GM12874 (cell line): ENCODE measurements at regions not wholly inside any gene's neighbourhood (a gene's known extent, or its start where the extent isn't known, plus 50 kb on each side); places are given as distances from the start of the nearest gene placed in this dataset.

Source experiments
- CTCF ChIP-seq: IDR thresholded peaks from 2 replicates; pipeline ENCODE4 v1.5.1; 2011; ENCODE audit warnings: low read depth, mild to moderate bottlenecking, control low read depth, low read length, moderate library complexity; ENCODE audit not compliant: insufficient read depth

DNA sequence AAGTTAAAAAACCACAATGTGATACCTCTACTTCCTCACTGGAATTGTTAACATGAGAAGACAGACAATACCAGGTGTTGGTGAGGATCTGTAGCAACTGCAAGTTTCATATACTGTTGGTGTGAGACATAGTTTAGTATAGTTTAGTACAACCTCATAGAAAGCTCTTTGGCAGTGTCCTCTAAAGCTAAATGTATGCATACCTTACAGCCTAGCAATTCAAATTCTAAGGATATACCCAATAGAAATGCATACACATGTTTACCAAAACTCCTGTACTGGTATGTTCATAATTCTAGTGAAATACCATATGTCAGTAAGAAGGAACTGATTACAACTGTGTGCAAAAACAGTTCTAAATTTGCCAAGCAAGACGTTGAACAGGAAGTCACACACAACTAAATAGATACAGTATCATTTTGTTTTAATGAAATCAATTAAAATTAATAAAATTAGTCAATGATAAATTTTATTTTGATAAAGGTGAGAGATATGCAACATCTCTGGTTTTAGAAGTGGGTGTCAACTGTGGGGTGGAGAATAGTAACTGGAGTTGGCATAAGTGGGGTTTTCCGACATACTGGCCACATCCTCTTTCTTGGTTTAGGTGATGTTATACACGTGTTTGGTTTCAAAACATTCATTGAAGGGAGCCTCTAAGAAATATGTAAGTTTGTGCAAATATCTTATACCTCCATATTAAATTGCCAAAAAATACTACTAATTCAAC is 450.7 kb downstream of the PTPRC start:
- no peak for TF ChIP-seq CTCF

DNA sequence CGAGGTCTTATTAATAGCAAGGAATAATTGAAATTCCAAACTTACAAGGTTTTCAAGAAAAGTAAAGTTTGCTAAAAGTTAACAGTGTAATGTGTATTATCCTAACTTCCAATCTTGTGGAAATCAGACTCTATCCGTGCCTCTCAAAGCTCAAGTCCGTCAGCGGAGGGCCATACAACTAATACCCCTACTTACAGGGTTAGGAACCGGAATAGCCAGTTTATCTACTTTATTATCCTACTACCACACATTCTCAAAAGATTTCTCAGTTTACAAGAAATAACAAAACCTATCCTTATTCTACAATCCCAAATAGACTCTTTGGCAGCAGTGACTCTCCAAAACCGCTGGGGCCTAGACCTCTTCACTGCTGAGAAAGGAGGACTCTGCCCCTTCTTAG is 457.8 kb downstream of the PTPRC start:
- no peak for TF ChIP-seq CTCF

- no peak for TF ChIP-seq CTCF
Measured at GRCh38 chr1:199098468-199098867, 459.6 kb downstream of the PTPRC start.

DNA sequence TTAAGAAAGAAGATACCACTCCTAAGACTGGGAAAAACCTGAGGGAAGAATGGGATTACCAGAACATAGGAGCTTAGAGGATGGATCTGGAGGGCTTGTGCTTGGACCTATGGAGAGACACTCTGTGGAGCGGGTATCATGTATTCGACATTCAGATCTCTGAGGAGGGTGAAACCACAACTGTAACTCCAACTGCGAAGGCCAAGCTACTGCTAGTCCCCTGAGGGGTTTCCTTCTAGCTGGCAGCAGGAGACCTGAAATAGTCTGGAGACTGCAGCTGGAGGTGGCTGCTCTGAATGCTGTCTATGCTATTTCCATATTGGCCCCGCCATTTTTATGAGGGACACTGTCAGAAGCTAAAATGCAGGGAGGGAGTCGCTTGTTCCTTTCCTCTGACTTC is 462.3 kb downstream of the PTPRC start:
- TF ChIP-seq CTCF: no peak

GRCh38 chr1:199101635-199102034 is 462.8 kb downstream of the PTPRC start:
- no peak for TF ChIP-seq CTCF

DNA sequence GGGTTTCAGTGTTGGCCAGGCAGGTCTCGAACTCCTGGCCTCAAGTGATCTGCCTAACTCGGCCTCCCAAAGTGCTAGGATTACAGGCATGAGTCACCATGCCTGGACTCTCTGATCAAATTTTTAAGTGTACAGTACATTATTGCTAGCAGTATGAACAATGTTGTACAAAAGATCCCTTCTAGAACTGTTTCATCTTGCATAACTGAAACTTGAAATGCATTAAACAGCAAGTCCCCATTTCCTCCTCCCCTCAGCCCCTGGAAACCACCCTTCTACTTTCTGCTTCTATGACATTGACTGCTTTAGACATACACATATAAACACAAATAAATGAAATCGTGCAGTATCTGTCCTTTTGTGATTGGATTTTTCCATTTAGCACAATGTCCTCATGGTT is 463.4 kb downstream of the PTPRC start:
- TF ChIP-seq CTCF: no peak

DNA sequence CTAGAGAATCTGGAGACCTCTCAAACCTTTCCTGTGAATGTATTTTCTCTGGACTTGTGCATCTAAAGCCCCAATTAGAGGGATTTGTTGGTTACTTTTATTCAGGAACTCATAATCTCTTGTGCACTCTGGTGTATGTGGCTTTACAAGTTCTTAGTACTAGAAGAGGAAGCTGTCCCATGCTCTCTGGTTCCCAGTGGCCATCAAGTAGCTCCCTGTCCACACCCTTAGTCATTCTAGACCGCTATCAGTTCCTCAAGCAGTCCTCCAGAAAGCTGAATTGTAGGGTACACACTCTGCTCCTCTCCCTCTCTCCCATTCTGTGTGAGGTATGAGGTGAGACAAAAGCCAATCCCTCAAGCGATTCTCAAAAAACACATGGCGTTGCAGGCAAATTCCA is 470.3 kb downstream of the PTPRC start:
- TF ChIP-seq CTCF: no peak
